IPS DF 6.9 (cell line): ENCODE measurements at regions not wholly inside any gene's neighbourhood (a gene's known extent, or its start where the extent isn't known, plus 50 kb on each side); places are given as distances from the start of the nearest gene placed in this dataset.
"Not testable (repeated sequence)": the region's sequence is repeated elsewhere in the genome, so short reads cannot be mapped to it uniquely, and the experiment has no call there.

Experiments
- DNase-seq: peaks from one replicate; pipeline ENCODE4 v3.0.0-alpha.2; 2013; ENCODE audit warnings: low read depth, low spot score
- H3K27ac ChIP-seq: one replicate; pipeline ENCODE4 v1.5.1; 2013; ENCODE audit warnings: low read length, control low read depth
- H3K27me3 ChIP-seq: 2 replicates; pipeline ENCODE4 v1.6.1; 2013; ENCODE audit warnings: mild to moderate bottlenecking, low read length; ENCODE audit not compliant: control insufficient read depth, insufficient read depth
- H3K36me3 ChIP-seq: 2 replicates; pipeline ENCODE4 v1.6.1; 2013; ENCODE audit warnings: low read length; ENCODE audit not compliant: control insufficient read depth, insufficient read depth
- H3K4me1 ChIP-seq: 2 replicates; pipeline ENCODE4 v1.6.1; 2013; ENCODE audit warnings: low read length; ENCODE audit not compliant: control insufficient read depth, insufficient read depth
- H3K4me3 ChIP-seq: 2 replicates; pipeline ENCODE4 v1.5.1; 2013; ENCODE audit warnings: mild to moderate bottlenecking, low read length
- H3K9me3 ChIP-seq: 2 replicates; pipeline ENCODE4 v1.6.1; 2013; ENCODE audit warnings: low read length, inconsistent platforms; ENCODE audit not compliant: control insufficient read depth, insufficient read depth
- WGBS: extraction: QIAGEN DNeasy Blood & Tissue Kit; methylation state at CpG from one replicate; pipeline ENCODE4 v1.1.7; 2013; ENCODE audit warnings: mixed read lengths, missing lambda C conversion rate; ENCODE audit not compliant: insufficient read length, insufficient coverage; 5-methylcytosine and 5-hydroxymethylcytosine counted together

- Histone ChIP-seq H3K27me3 (no peaks in the 10 kb centered on the region), H3K4me1 (peaks cover 3% of the 10 kb centered on the region; the same call in 1 of the 2 replicates), H3K4me3 (no peak overlapping the region), H3K9me3 (no peaks in the 10 kb centered on the region), H3K36me3 (no peaks in the 10 kb centered on the region), H3K27ac (no peak overlapping the region)
- no peak for DNase-seq
These were observed 79.8 kb upstream of the C12orf71 start for GRCh38 chr12:27162229-27162537.

GRCh38 chr12:27163048-27163715 is 80.8 kb upstream of the C12orf71 start:
- no peak for DNase-seq
- no peak overlapping the region for H3K27ac ChIP-seq
- no CpG with 5 or more reads among the region's 3 CpGs for WGBS
- no peaks in the 10 kb centered on the region for H3K36me3 ChIP-seq
- H3K9me3 ChIP-seq: no peaks in the 10 kb centered on the region
- no peak overlapping the region for H3K4me3 ChIP-seq
- no peaks in the 10 kb centered on the region for H3K27me3 ChIP-seq
- H3K4me1 ChIP-seq: peaks cover 3% of the 10 kb centered on the region; the same call in 1 of the 2 replicates

- H3K27ac ChIP-seq: no peak overlapping the region
These were observed 80.2 kb upstream of the STK38L start for GRCh38 chr12:27163894-27164293.

GRCh38 chr12:27164330-27165040 is 79.6 kb upstream of the STK38L start:
- no peaks in the 10 kb centered on the region for H3K9me3 ChIP-seq
- no peaks in the 10 kb centered on the region for H3K27me3 ChIP-seq
- no peak overlapping the region for H3K4me3 ChIP-seq
- DNase-seq: no peak
- peaks cover 3% of the 10 kb centered on the region; the same call in 1 of the 2 replicates for H3K4me1 ChIP-seq
- no peaks in the 10 kb centered on the region for H3K36me3 ChIP-seq
- WGBS: no CpG with 5 or more reads among the region's 2 CpGs
- no peak overlapping the region for H3K27ac ChIP-seq

More at GRCh38 chr12:27163894-27164293, 80.2 kb upstream of the STK38L start:
- Histone ChIP-seq H3K27me3 (no peaks in the 10 kb centered on the region), H3K4me3 (no peak overlapping the region), H3K9me3 (no peaks in the 10 kb centered on the region), H3K36me3 (no peaks in the 10 kb centered on the region), H3K4me1 (peaks cover 3% of the 10 kb centered on the region; the same call in 1 of the 2 replicates)
- DNase-seq: no peak
- no CpG with 5 or more reads among the region's 1 CpG for WGBS

- H3K27ac ChIP-seq, DNase-seq, H3K27me3 ChIP-seq, H3K4me1 ChIP-seq, H3K4me3 ChIP-seq, H3K36me3 ChIP-seq, H3K9me3 ChIP-seq: not testable (repeated sequence)
- WGBS: no CpG with 5 or more reads among the region's 1 CpG
These were observed 78.1 kb upstream of the STK38L start for GRCh38 chr12:27165958-27166357.

- not testable (repeated sequence) for H3K4me1 ChIP-seq, H3K9me3 ChIP-seq, H3K27me3 ChIP-seq, H3K27ac ChIP-seq, H3K4me3 ChIP-seq, H3K36me3 ChIP-seq, DNase-seq
- no CpG with 5 or more reads among the region's 3 CpGs for WGBS
These were observed 72.6 kb upstream of the STK38L start for GRCh38 chr12:27171494-27171893.

- no peak for DNase-seq
- Histone ChIP-seq H3K9me3 (no peaks in the 10 kb centered on the region), H3K4me1 (no peaks in the 10 kb centered on the region), H3K27me3 (no peaks in the 10 kb centered on the region), H3K4me3 (no peak overlapping the region), H3K36me3 (no peaks in the 10 kb centered on the region), H3K27ac (no peak overlapping the region)
These were observed 67.3 kb upstream of the STK38L start for GRCh38 chr12:27176765-27177164.

GRCh38 chr12:27177706-27178105 is 66.4 kb upstream of the STK38L start:
- Histone ChIP-seq H3K4me1 (no peaks in the 10 kb centered on the region), H3K27ac (no peak overlapping the region), H3K27me3 (no peaks in the 10 kb centered on the region), H3K36me3 (no peaks in the 10 kb centered on the region), H3K9me3 (no peaks in the 10 kb centered on the region), H3K4me3 (no peak overlapping the region)
- no peak for DNase-seq

- no peaks in the 10 kb centered on the region for H3K9me3 ChIP-seq
- no peak overlapping the region for H3K4me3 ChIP-seq
- no peaks in the 10 kb centered on the region for H3K4me1 ChIP-seq
- no CpG with 5 or more reads among the region's 1 CpG for WGBS
- no peak overlapping the region for H3K27ac ChIP-seq
- H3K36me3 ChIP-seq: no peaks in the 10 kb centered on the region
- no peaks in the 10 kb centered on the region for H3K27me3 ChIP-seq
- DNase-seq: no peak
These were observed 65.8 kb upstream of the STK38L start for GRCh38 chr12:27178255-27178654.

GRCh38 chr12:27178723-27179399 is 65.2 kb upstream of the STK38L start:
- H3K4me3 ChIP-seq: no peak overlapping the region
- H3K36me3 ChIP-seq: no peaks in the 10 kb centered on the region
- WGBS: no CpG with 5 or more reads among the region's 2 CpGs
- H3K9me3 ChIP-seq: no peaks in the 10 kb centered on the region
- no peaks in the 10 kb centered on the region for H3K4me1 ChIP-seq
- no peaks in the 10 kb centered on the region for H3K27me3 ChIP-seq
- H3K27ac ChIP-seq: no peak overlapping the region
- DNase-seq: no peak
